HG03432 (cell line): ENCODE measurements at regions not wholly inside any gene's neighbourhood (a gene's known extent, or its start where the extent isn't known, plus 50 kb on each side); places are given as distances from the start of the nearest gene placed in this dataset.

Source experiments
- ATAC-seq: cut with Tn5 transposase; IDR thresholded peaks from one replicate; pipeline ENCODE4 v1.9.1; 2021; ENCODE audit warnings: mild to moderate bottlenecking, moderate library complexity; ENCODE audit not compliant: unreplicated experiment

DNA sequence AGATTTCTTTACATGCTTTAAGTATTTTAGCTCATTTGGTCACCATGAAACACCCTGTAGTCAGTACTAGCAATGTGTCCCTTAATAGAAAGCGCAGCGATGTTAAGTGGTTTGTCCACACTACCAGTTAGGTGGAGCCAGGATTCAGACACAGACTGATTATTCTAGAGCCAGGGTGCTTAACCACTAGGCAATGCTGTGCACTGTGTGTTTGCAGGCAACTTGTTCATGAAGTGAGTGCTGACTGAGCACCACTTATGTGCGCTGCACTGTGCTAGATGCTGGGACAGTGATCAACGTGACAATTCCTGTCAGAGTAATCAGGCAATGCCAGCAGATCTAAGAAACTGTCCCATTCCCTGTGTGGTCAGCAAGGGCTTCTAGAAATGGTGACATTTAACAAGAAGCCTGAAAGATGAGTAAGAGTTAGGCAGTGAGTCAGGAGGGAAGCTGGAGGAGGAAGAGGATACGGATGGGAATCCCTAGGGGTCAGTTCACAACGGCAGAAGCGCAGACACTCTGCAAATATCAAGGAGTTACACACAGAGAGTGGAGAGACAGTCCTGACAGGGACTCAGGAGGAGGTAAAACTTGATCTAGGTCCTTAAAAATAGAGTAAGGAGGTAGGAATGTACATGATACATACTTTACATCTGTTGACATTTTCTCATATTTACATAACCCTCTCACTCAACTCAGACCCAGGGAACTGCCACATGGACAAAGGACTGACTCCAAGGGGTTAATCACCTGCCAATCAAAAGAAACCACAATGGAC, 69.7 kb upstream of the EGR2 start:
- no peak for ATAC-seq

DNA sequence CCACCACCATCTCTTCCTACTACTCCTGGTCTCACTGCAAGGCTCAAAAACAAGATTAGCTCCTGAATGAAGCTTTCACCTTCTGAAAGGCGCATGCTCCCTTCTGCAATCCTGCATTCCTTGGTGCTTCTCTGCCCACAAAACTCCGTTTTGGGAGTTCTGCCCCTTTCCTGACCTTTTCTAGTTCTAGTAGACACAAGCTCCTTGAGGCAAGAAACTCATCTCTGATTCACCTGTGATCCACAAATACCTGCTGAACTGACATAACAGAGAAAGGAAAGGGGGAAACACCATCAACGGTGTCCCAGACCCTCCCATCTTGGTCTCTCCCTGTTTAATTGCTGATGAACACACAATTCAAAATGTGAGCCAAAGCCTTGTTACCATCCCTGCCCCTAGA, 64.0 kb upstream of the EGR2 start:
- ATAC-seq = no peak

DNA sequence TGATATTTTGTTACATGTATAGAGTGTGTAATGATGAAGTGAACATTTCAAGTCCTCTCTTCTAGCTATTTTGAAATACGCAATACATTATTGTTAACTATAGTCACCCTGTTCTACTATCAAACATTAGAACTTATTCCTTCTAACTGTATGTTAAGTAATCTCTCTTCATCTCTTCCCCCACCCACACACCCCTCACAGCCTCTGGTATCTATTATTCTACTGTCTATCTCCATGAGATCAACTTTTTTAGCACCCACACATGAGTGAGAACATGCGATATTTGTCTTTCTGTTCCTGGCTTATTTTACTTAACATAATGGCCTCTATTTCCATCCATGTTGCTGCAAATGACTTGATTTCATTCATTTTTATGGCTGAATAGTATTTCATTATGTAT, 57.7 kb upstream of the EGR2 start:
- no peak for ATAC-seq

DNA sequence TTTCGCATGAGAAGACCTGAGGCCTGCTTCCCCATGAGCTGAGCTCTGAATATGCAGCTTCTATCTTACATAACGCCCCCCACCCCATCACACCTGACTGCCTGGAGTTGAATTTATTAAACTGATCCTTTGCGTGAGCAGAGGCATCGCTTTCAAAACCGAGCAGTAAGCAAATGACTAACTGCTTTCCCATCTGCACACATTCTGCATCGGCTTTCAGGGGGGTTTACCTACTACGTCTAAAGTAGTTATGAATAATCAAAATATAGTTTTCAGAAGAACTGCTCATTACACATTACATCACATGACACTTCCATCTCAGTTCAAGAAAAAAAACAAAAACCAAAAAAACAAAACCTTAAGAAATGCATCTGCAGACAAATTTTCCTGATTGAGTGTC, 54.7 kb upstream of the EGR2 start:
- ATAC-seq = peak; percentile 95

- ATAC-seq = no peak
Observed at GRCh38 chr10:62869958-62870357, 53.8 kb upstream of the EGR2 start.

GRCh38 chr10:62866941-62867340, 50.8 kb upstream of the EGR2 start:
- no peak for ATAC-seq

DNA sequence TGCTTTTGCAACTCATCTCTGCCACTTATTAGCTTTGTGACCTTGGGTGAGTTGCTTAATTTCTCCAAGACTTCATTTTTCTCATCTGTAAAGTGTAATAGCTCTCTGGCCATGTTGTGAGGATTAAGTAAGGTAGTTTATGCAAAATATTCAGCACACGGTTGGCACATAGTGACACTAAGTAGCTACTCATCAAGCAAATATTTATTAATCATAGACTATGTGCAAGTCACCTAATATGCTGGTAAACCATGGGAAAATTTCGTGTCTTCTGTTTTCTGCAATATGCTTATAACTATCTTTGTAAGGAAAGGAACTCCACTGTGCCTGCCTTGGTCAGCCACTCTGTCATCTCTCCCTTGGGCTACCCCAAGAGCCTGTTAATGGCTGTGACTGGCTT, 50.3 kb upstream of the EGR2 start:
- no peak for ATAC-seq
